Vagina (tissue), 2 donors: ENCODE measurements at regions not wholly inside any gene's neighbourhood (a gene's known extent, or its start where the extent isn't known, plus 50 kb on each side); places are given as distances from the start of the nearest gene placed in this dataset.

ENCODE experiments used
- CTCF ChIP-seq, 3 experiments: fragments of 450-650 bp in 2 of 3; fragments of 200-600 bp in 1 of 3; sonication (generic) in 1 of 3; IDR thresholded peaks; one replicate each; pipeline ENCODE4 v1.5.1; 2017 to 2019; ENCODE audit warnings: antibody characterized with exemption in 3 of 3, mild to moderate bottlenecking in 2 of 3, moderate library complexity in 2 of 3
- POLR2A ChIP-seq, 2 donors: fragments of 450-650 bp; IDR thresholded peaks; one replicate each; pipeline ENCODE4 v1.6.1; 2017; ENCODE audit warnings: antibody characterized with exemption in 2 of 2, mild to moderate bottlenecking in 2 of 2, moderate library complexity in 2 of 2
- POLR2AphosphoS5 ChIP-seq, 2 donors: sonication (generic); formaldehyde crosslinking; IDR thresholded peaks; one replicate each; pipeline ENCODE4 v1.9.0; 2017; ENCODE audit warnings: antibody characterized with exemption in 2 of 2, mild to moderate bottlenecking in 2 of 2, low read depth in 1 of 2; ENCODE audit not compliant: insufficient read depth in 1 of 2

GRCh38 chr11:71336996-71337754, 84.8 kb upstream of the SHANK2 start:
- TF ChIP-seq CTCF (IDR thresholded peaks at IDR 0.05): no peak
- TF ChIP-seq POLR2A (IDR thresholded peaks at IDR 0.05): no peak
- TF ChIP-seq POLR2AphosphoS5 (IDR thresholded peaks at IDR 0.05; ENCODE audit: insufficient read depth in 1 of 2, low read depth in 1 of 2): no peak
